BE2C (cell line): ENCODE measurements at regions not wholly inside any gene's neighbourhood (a gene's known extent, or its start where the extent isn't known, plus 50 kb on each side); places are given as distances from the start of the nearest gene placed in this dataset.

ENCODE experiments used
- DNase-seq: peaks from one replicate; pipeline ENCODE4 v3.0.0-alpha.2; 2020
- H3K27me3 ChIP-seq: fragments of 250-450 bp; sonication (Bioruptor Pico); 2 replicates; pipeline ENCODE4 v1.5.1; 2020; ENCODE audit warnings: mild to moderate bottlenecking
- H3K36me3 ChIP-seq: fragments of 250-450 bp; sonication (Bioruptor Pico); 2 replicates; pipeline ENCODE4 v1.5.1; 2020; ENCODE audit warnings: mild to moderate bottlenecking
- H3K4me1 ChIP-seq: fragments of 250-450 bp; sonication (Bioruptor Pico); 2 replicates; pipeline ENCODE4 v1.5.1; 2020
- H3K4me3 ChIP-seq: 2 replicates; pipeline ENCODE4 v1.5.1; 2011; ENCODE audit warnings: low read depth, low read length
- H3K9me3 ChIP-seq: fragments of 250-450 bp; sonication (Bioruptor Pico); 2 replicates; pipeline ENCODE4 v1.5.1; 2020
- CTCF ChIP-seq: IDR thresholded peaks from 2 replicates; pipeline ENCODE4 v1.5.1; 2012; ENCODE audit warnings: mild to moderate bottlenecking, low read depth, low read length

GRCh38 chr11:71151561-71151960 is 100.8 kb downstream of the SHANK2 start:
- no peak for TF ChIP-seq CTCF
- Histone ChIP-seq H3K4me3 (no peak overlapping the region), H3K27me3 (peaks cover 7% of the 10 kb centered on the region), H3K9me3 (no peaks in the 10 kb centered on the region), H3K36me3 (no peaks in the 10 kb centered on the region), H3K4me1 (no peaks in the 10 kb centered on the region)
- no peak for DNase-seq

GRCh38 chr11:71150859-71151258 is 101.5 kb downstream of the SHANK2 start:
- Histone ChIP-seq H3K4me1 (no peaks in the 10 kb centered on the region), H3K36me3 (no peaks in the 10 kb centered on the region), H3K4me3 (no peak overlapping the region), H3K27me3 (peaks cover 7% of the 10 kb centered on the region), H3K9me3 (no peaks in the 10 kb centered on the region)
- DNase-seq, result no peak
- TF ChIP-seq CTCF, result no peak

- DNase-seq, result no peak
- no peak for TF ChIP-seq CTCF
These were observed 103.7 kb downstream of the SHANK2 start for GRCh38 chr11:71148716-71149115.

GRCh38 chr11:71147331-71147730 is 105.0 kb downstream of the SHANK2 start:
- Histone ChIP-seq H3K4me1 (no peaks in the 10 kb centered on the region), H3K36me3 (no peaks in the 10 kb centered on the region), H3K27me3 (peaks cover 10% of the 10 kb centered on the region), H3K9me3 (no peaks in the 10 kb centered on the region), H3K4me3 (no peak overlapping the region)
- no peak for TF ChIP-seq CTCF
- no peak for DNase-seq

More at GRCh38 chr11:71148716-71149115, 103.7 kb downstream of the SHANK2 start:
- Histone ChIP-seq H3K4me3 (no peak overlapping the region), H3K27me3 (peaks cover 13% of the 10 kb centered on the region), H3K36me3 (no peaks in the 10 kb centered on the region), H3K9me3 (no peaks in the 10 kb centered on the region), H3K4me1 (no peaks in the 10 kb centered on the region)

GRCh38 chr11:71146846-71147245 is 105.5 kb downstream of the SHANK2 start:
- TF ChIP-seq CTCF, result no peak
- Histone ChIP-seq H3K4me3 (no peak overlapping the region), H3K27me3 (peaks cover 9% of the 10 kb centered on the region), H3K9me3 (no peaks in the 10 kb centered on the region), H3K36me3 (no peaks in the 10 kb centered on the region), H3K4me1 (no peaks in the 10 kb centered on the region)
- DNase-seq, result no peak

- no peak for DNase-seq
- Histone ChIP-seq H3K27me3 (peaks cover 9% of the 10 kb centered on the region), H3K9me3 (no peaks in the 10 kb centered on the region), H3K4me1 (no peaks in the 10 kb centered on the region), H3K4me3 (no peak overlapping the region), H3K36me3 (no peaks in the 10 kb centered on the region)
- TF ChIP-seq CTCF, result no peak
These were observed 106.2 kb downstream of the SHANK2 start for GRCh38 chr11:71145988-71146824.
